Peyer's patch (tissue), 4 donors: ENCODE measurements at regions not wholly inside any gene's neighbourhood (a gene's known extent, or its start where the extent isn't known, plus 50 kb on each side); places are given as distances from the start of the nearest gene placed in this dataset.

ENCODE experiments used
- DNase-seq, 3 donors: peaks; one replicate each; pipeline ENCODE4 v3.0.0-alpha.2; 2017 to 2019
- H3K27ac ChIP-seq, 4 donors: fragments of 200-600 bp; sonication (generic); one replicate each; pipeline ENCODE4 v1.5.1; 2016 to 2019
- H3K27me3 ChIP-seq, 2 donors: fragments of 200-600 bp; sonication (generic); one replicate each; pipeline ENCODE4 v1.5.1; 2019
- H3K36me3 ChIP-seq, 3 donors: fragments of 200-600 bp; sonication (generic); one replicate each; pipeline ENCODE4 v1.5.1; 2016 to 2019
- H3K4me1 ChIP-seq, 4 donors: fragments of 200-600 bp; sonication (generic); one replicate each; pipeline ENCODE4 v1.5.1; 2016 to 2019
- H3K4me3 ChIP-seq, 4 donors: fragments of 200-600 bp; sonication (generic); 1 replicate in 3 of 4; 2 replicates in 1 of 4; pipeline ENCODE4 v1.5.1; 2016 to 2019; ENCODE audit warnings: mild to moderate bottlenecking in 1 of 4
- H3K9me3 ChIP-seq, 4 donors: fragments of 200-600 bp; sonication (generic); one replicate each; pipeline ENCODE4 v1.5.1; 2016 to 2019; ENCODE audit warnings: mild to moderate bottlenecking in 1 of 4
- CTCF ChIP-seq, 6 experiments: fragments of 450-650 bp in 4 of 6; fragments of 200-600 bp in 2 of 6; sonication (generic) in 1 of 6; IDR thresholded peaks; one replicate each; pipeline ENCODE4 v1.5.1; 2017 to 2019; ENCODE audit warnings: antibody characterized with exemption in 6 of 6, mild to moderate bottlenecking in 3 of 6, moderate library complexity in 1 of 6
- POLR2A ChIP-seq, 2 donors: fragments of 450-650 bp; IDR thresholded peaks; one replicate each; pipeline ENCODE4 v1.5.1; 2017; ENCODE audit warnings: antibody characterized with exemption in 2 of 2, mild to moderate bottlenecking in 2 of 2, moderate library complexity in 2 of 2

GRCh38 chr6:14571001-14571400 is 453.4 kb downstream of the CD83 start:
- no peaks in the 10 kb centered on the region for H3K4me1 ChIP-seq
- TF ChIP-seq CTCF (IDR thresholded peaks at IDR 0.05) = no peak
- no peak for TF ChIP-seq POLR2A (IDR thresholded peaks at IDR 0.05)
- H3K27me3 ChIP-seq = no peaks in the 10 kb centered on the region
- H3K9me3 ChIP-seq = no peaks in the 10 kb centered on the region
- H3K27ac ChIP-seq = no peak overlapping the region
- DNase-seq = no peak
- no peak overlapping the region for H3K4me3 ChIP-seq
- H3K36me3 ChIP-seq = no peaks in the 10 kb centered on the region

DNA sequence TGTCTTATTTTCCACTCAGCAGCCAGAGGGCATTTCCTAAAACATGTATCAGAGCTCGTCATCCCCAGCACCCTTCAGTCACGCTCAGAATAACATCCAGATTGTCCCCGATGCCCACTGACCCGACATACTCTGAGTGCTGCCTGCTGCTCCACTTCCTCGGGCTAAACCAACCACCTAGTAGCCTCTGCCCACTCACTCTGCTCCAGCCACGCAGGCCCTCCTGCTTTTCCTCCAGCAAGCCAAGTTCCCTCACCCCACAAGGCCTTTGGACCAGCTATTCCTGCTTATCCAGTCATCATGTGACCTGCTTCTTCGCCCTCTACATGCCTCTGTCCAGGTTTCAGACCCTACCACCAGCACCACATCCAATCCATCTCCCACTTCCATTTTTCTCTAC is 454.2 kb downstream of the CD83 start:
- TF ChIP-seq CTCF (IDR thresholded peaks at IDR 0.05) = no peak
- TF ChIP-seq POLR2A (IDR thresholded peaks at IDR 0.05) = no peak
- no peak overlapping the region for H3K27ac ChIP-seq
- H3K27me3 ChIP-seq = no peaks in the 10 kb centered on the region
- no peaks in the 10 kb centered on the region for H3K36me3 ChIP-seq
- no peaks in the 10 kb centered on the region for H3K9me3 ChIP-seq
- no peaks in the 10 kb centered on the region for H3K4me1 ChIP-seq
- DNase-seq = no peak
- H3K4me3 ChIP-seq = no peak overlapping the region

DNA sequence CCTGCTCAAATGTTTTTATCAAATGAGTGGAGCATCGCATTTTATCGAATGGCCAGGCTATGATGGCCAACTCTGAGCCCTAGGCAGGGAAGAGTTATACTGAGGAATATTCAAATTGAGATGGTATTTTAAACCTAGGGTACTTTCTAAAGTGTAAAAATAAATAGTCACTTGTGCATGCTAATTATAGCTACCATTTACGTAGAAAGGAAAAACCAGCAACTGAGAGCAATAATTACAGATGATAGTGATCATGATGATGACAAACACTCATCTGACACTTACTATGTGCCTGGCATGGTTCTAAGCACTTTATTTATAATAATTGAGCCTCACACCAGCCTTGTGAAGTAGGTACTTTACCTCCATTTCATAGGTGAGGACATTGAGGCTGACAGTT is 455.7 kb downstream of the CD83 start:
- TF ChIP-seq POLR2A (IDR thresholded peaks at IDR 0.05) (no peak), CTCF (IDR thresholded peaks at IDR 0.05) (no peak)
- H3K27me3 ChIP-seq = no peaks in the 10 kb centered on the region
- no peak overlapping the region for H3K4me3 ChIP-seq
- H3K36me3 ChIP-seq = no peaks in the 10 kb centered on the region
- H3K27ac ChIP-seq = no peak overlapping the region
- H3K9me3 ChIP-seq = no peaks in the 10 kb centered on the region
- H3K4me1 ChIP-seq = no peaks in the 10 kb centered on the region
- DNase-seq = no peak

- no peaks in the 10 kb centered on the region for H3K27me3 ChIP-seq
- H3K4me3 ChIP-seq = no peak overlapping the region
- H3K36me3 ChIP-seq = no peaks in the 10 kb centered on the region
- H3K4me1 ChIP-seq = no peaks in the 10 kb centered on the region
- no peak overlapping the region for H3K27ac ChIP-seq
- H3K9me3 ChIP-seq = no peaks in the 10 kb centered on the region
- no peak for DNase-seq
- TF ChIP-seq CTCF (IDR thresholded peaks at IDR 0.05) (no peak), POLR2A (IDR thresholded peaks at IDR 0.05) (no peak)
Observed at GRCh38 chr6:14573703-14574290, 456.2 kb downstream of the CD83 start.

GRCh38 chr6:14575961-14576360 is 458.4 kb downstream of the CD83 start:
- Histone ChIP-seq H3K4me3 (no peak overlapping the region), H3K9me3 (no peaks in the 10 kb centered on the region), H3K4me1 (no peaks in the 10 kb centered on the region), H3K27ac (no peak overlapping the region), H3K27me3 (no peaks in the 10 kb centered on the region), H3K36me3 (no peaks in the 10 kb centered on the region)
- DNase-seq = no peak
- TF ChIP-seq POLR2A (IDR thresholded peaks at IDR 0.05) = no peak
- no peak for TF ChIP-seq CTCF (IDR thresholded peaks at IDR 0.05)

DNA sequence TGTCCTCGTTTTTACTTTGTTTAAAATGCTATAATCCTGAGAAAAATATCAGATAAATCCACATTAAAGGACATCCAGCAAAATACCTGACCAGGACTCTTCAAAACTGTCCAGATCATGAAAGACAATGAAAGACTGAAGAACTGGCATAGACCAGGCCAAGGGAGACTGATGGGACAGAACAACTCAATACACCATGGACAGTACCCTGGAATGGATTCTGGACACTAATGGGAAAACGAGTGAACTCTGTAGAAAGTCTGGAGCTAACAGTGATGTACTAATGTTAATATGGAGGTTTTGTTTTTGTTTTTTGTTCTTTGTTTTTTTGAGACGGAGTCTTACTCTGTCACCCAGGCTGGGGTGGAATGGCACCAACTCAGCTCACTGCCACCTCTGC is 461.4 kb downstream of the CD83 start:
- no peak overlapping the region for H3K4me3 ChIP-seq
- no peaks in the 10 kb centered on the region for H3K36me3 ChIP-seq
- no peak for TF ChIP-seq POLR2A (IDR thresholded peaks at IDR 0.05)
- H3K27ac ChIP-seq = no peak overlapping the region
- DNase-seq = no peak
- H3K9me3 ChIP-seq = no peaks in the 10 kb centered on the region
- H3K4me1 ChIP-seq = no peaks in the 10 kb centered on the region
- H3K27me3 ChIP-seq = no peaks in the 10 kb centered on the region
